Astrocyte of the spinal cord (primary cell): ENCODE measurements at regions not wholly inside any gene's neighbourhood (a gene's known extent, or its start where the extent isn't known, plus 50 kb on each side); places are given as distances from the start of the nearest gene placed in this dataset.

Experiments
- DNase-seq: peaks from one replicate; pipeline ENCODE4 v3.0.0; 2011; ENCODE audit warnings: low read depth, low spot score
- H3K4me3 ChIP-seq: 2 replicates; pipeline ENCODE4 v1.5.1; 2011; ENCODE audit warnings: low read depth, mild to moderate bottlenecking, low read length, moderate library complexity
- in situ Hi-C: cut with HindIII; loops from 2 replicates; pipeline ENCODE4 v1.10.0; 2017; ENCODE audit warnings: low sequenced_read_pairs
- TF ChIP-seq, protein P1 (sequence below): IDR thresholded peaks from 2 replicates; pipeline ENCODE4 v1.5.1; 2012; ENCODE audit warnings: low read depth, mild to moderate bottlenecking, low read length, inconsistent platforms

DNA sequence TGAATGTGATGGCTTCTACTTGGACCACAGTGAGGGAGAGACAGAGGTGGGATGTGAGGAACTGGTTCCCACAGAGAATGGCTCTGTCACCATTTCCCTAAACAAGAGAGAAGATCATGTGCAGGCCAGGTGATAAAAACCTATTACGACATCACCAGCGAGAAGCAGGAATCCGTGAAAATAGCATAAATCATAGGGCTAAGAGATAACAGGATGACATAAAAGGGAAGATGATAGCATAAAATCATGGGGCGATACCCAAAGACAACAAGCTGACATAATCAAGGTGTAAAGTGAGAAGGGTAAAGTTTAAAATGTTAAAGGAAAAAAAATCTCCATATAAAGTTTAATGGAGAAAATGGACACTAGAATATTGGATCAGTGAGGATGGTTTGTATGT lies 205.5 kb upstream of the SLIT2 start:
- H3K4me3 ChIP-seq: no peak overlapping the region
- in situ Hi-C loops: no loop called here
- TF ChIP-seq, protein P1, sequence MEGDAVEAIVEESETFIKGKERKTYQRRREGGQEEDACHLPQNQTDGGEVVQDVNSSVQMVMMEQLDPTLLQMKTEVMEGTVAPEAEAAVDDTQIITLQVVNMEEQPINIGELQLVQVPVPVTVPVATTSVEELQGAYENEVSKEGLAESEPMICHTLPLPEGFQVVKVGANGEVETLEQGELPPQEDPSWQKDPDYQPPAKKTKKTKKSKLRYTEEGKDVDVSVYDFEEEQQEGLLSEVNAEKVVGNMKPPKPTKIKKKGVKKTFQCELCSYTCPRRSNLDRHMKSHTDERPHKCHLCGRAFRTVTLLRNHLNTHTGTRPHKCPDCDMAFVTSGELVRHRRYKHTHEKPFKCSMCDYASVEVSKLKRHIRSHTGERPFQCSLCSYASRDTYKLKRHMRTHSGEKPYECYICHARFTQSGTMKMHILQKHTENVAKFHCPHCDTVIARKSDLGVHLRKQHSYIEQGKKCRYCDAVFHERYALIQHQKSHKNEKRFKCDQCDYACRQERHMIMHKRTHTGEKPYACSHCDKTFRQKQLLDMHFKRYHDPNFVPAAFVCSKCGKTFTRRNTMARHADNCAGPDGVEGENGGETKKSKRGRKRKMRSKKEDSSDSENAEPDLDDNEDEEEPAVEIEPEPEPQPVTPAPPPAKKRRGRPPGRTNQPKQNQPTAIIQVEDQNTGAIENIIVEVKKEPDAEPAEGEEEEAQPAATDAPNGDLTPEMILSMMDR: no peak
- no peak for DNase-seq

DNA sequence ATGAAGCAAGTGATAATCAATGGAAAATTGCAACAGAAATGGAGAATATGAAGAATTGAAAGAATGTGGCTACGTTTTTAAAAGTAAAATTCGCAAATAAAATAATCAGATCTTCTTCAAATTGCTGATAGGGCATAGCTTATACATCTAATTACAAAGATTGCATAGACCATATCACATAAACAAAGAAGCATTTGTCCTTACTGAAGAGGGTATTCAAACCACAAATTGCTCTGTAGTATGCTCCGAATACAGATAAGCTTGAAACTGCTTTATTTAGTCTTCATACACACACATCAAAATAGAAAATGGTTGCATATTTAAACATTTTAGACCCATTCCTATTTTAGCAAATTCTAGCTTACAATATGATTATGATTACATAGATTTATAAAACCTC lies 206.7 kb upstream of the SLIT2 start:
- DNase-seq: no peak
- TF ChIP-seq, protein P1: no peak
- in situ Hi-C loops: no loop called here
- H3K4me3 ChIP-seq: no peak overlapping the region

DNA sequence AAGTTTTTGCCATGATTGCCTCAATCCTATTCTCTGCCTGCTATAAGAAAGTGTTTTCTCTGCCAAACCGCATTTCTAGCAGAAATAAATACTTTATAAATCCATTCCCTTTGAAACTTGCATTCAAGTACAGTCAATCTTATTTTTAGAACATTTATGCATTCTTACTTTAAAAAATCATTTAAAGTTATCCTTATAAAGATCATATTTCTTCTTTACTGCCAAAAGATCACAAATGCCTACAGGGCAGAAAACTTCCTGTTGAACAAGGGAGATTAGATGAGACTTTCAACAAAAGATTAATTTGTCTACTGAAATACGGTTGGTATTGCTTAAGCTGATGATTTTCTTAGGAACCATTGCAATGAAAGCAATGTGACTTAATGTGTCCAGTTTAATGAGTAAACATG lies 207.2 kb upstream of the SLIT2 start:
- DNase-seq: peak; percentile 10
- TF ChIP-seq, protein P1: no peak
- no peak overlapping the region for H3K4me3 ChIP-seq
- in situ Hi-C loops: no loop called here

DNA sequence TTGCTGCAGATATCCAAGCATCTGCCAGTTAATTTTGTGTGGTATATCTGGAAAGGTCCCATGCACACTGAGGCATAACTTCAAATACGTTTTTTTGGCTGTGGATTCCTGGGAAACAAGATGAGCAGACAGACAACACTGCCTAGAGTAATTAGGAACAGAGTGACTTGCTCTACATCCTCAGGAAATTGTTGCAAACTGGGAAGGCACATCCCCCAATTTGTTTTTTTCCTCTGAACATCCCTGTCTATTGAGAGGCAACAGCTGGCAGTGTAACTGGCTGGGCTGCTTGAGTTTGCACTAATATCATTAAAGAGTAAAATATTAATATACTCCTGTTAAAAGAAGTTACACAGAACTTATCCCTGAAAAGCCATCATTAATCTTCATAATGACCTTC lies 207.7 kb upstream of the SLIT2 start:
- TF ChIP-seq, protein P1: no peak
- in situ Hi-C loops: no loop called here
- DNase-seq: no peak
- H3K4me3 ChIP-seq: no peak overlapping the region

DNA sequence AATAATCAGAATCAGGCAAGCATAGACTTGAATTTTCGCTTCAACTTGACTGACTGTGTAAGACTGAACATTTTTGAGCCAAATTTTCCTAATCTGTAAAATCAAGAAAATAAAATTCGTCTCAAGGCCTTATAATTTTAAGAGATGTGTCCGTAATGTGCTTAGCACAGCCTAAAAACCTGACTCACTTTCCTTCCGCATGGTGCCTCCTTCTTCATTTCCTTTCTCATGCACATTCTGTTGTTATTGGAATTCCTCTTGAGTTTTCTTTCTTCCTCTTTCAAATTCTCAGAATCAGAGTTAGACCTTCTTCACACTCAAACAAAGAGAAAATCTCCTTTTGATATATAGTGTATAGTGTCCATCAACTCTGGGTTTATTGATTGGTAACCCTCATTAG lies 208.9 kb upstream of the SLIT2 start:
- in situ Hi-C loops: no loop called here
- no peak overlapping the region for H3K4me3 ChIP-seq

DNA sequence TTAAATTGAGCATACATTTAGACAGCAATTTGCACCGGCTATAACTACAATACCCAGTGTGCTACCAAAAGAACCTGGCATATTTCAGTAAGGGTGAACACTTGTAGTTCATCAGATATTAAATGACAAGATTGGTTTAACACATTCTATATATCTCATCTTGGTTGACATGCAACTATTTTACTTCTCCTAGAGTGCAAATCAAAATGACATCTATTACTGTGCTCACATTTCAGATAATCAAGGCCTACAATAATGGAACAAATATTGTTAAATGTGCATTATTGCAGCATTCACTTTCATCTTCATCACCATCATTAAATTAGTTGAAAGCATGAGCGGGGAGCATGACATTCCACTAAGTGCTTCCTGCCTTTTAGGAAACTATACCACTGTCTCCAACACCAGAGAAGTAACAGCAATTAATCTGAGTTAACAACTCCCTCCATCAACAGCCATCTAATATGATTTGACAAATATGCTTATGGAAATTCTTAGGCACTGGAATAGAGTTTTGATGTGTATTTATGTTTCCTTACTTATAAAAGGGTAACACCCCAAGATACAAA lies 209.8 kb upstream of the SLIT2 start:
- in situ Hi-C loops: no loop called here
- no peak for DNase-seq
- no peak overlapping the region for H3K4me3 ChIP-seq
- TF ChIP-seq, protein P1: no peak

More for the DNA sequence above, 208.9 kb upstream of the SLIT2 start:
- TF ChIP-seq, protein P1: no peak
- no peak for DNase-seq

DNA sequence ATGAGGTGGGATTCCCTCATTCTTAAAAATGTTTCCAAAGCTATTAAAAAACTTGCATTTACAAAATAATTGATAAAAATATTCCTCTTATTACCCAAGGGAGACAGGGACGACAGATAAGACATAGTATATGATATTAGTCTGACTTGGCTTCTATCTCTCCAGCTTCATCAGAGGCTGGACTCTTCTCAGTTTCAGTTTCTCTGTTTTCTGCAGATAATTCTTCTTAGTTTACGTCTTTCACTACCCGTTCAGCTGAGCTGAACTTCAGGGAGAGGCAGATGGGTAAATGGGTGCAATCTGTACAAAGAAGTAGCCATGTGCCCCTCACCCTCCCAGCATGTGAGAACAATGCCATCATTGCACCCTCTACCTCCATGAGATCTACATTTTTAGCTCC lies 214.0 kb upstream of the SLIT2 start:
- no peak overlapping the region for H3K4me3 ChIP-seq
- in situ Hi-C loops: no loop called here
- TF ChIP-seq, protein P1: no peak
- no peak for DNase-seq
